GM20000 (cell line): ENCODE measurements at regions not wholly inside any gene's neighbourhood (a gene's known extent, or its start where the extent isn't known, plus 50 kb on each side); places are given as distances from the start of the nearest gene placed in this dataset.

Experiments used
- DNase-seq: peaks from one replicate; pipeline ENCODE4 v3.0.0; 2012; ENCODE audit warnings: low spot score
- CTCF ChIP-seq: IDR thresholded peaks from 2 replicates; pipeline ENCODE4 v1.5.1; 2012; ENCODE audit warnings: mild to moderate bottlenecking, control low read depth; ENCODE audit errors: extremely low read depth, missing control alignments

DNA sequence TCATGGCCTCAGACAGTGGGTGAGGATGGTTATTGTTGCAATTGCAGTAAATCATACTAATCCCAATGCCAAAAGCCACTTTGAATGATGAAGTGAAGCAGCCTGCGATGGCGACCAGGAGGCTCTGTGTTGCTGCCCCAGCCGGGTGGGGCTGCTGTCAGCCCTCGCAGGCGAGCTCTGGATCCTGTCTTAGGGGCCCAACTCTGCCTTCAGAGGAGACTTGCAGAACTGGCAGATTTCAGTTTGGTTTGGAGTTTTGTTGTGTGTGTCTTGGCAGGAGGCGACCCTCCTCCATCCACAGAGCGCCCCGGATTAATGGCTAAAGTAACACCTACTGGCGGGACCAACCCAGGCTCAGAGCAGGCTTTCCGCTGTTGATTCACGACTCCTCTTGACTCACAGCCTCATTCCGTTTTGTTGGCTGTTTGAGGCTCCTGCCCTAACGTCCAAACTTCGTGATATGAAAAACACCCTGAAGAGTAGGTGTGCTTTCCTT lies 67.9 kb upstream of the BMPER start:
- no peak for DNase-seq
- TF ChIP-seq CTCF: no peak

- TF ChIP-seq CTCF: no peak
- DNase-seq: no peak
Measured at GRCh38 chr7:33841031-33841430, 64.3 kb upstream of the BMPER start.

GRCh38 chr7:33841705-33842129 lies 63.6 kb upstream of the BMPER start:
- no peak for TF ChIP-seq CTCF
- DNase-seq: no peak

DNA sequence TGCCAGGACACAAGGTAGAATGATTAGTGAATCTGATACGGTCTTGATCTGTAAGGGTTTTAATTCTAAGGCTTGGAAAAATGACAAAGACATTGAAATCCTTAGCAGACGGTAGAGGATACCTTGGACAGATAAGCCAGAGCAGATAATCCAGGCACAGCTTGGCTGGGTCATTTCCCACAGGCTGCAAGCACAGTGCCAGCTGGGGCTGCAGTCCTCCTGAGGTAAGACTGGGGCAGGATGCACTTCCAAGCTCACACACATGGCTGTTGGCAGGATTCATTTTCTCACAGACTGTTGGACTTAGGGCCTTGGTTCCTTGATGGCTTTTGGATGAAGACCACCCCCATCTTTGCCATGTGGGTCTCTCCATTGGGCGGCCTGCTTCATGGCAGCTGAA lies 63.2 kb upstream of the BMPER start:
- DNase-seq: no peak
- no peak for TF ChIP-seq CTCF

- DNase-seq: no peak
- TF ChIP-seq CTCF: no peak
Measured at GRCh38 chr7:33845991-33846509, 59.3 kb upstream of the BMPER start.

DNA sequence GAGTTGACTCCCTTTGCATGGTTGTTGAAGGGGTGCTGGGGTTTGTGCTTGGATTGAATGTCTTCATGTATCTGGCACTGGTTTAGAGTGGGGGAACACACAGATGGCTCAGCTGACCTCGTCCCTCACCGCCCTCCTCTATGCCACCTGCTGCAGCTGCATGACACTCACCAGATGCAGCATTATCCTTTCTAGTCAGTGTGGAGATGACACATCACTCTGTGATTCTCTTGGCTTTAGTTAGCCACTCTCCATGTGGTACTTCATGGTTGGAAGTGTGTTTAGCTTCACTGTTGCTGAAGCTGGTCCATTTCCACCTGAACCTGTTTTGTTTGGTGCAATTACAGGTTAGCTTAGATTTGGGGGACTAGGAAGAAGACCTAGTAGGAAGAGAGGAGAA lies 56.3 kb upstream of the BMPER start:
- no peak for TF ChIP-seq CTCF
- no peak for DNase-seq

DNA sequence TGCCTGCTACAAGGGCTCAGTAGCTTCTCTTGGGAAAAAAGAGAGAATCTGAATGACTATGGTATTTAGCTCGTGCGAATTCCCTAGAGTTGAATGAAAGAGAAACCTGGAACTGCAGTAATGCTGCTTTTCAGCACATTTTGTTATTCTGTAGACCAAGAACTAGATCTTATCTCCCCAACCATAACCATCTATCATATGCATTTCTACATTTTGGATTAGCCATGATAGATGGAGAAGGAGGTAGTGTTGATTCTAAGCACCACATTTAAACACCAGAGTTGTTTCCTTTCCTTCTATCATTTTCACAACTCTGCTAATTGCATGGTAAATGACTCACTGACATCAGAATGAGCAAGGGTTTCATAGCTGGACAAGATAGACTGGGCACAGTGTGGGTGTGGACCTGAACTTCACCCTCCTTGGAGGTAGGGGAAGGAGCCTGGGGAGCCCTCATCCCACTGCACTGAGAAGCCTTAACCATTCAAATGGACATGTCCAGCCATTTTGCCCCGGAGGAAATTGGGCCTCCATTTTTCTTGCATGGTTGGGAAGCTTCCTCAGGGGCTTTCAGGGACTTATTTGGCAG lies 55.3 kb upstream of the BMPER start:
- TF ChIP-seq CTCF: no peak
- no peak for DNase-seq
